Activated T-helper 1 cell treated with anti-CD3 and anti-CD28 coated beads, Interleukin-12 subunit alpha, Interleukin-12 subunit beta, Interleukin-2, Interleukin-4 antibody, amounts not matched to agents 30 ng/mL and 10 ng/mL and 1 ng/mL, durations not matched to agents 14 hours and 24 hours and 36 hours (primary cell): ENCODE measurements at regions not wholly inside any gene's neighbourhood (a gene's known extent, or its start where the extent isn't known, plus 50 kb on each side); places are given as distances from the start of the nearest gene placed in this dataset.

Experiments used
- DNase-seq: peaks from one replicate; pipeline ENCODE4 v3.0.0; 2021; ENCODE audit warnings: low spot score
- H3K27ac Mint-ChIP-seq: one replicate; pipeline ENCODE4 v1.8.0; 2021; ENCODE audit warnings: mild to moderate bottlenecking, mixed read lengths
- H3K27me3 Mint-ChIP-seq: one replicate; pipeline ENCODE4 v1.8.0; 2022; ENCODE audit warnings: mild to moderate bottlenecking, moderate library complexity, mixed read lengths; ENCODE audit not compliant: insufficient read depth
- H3K36me3 Mint-ChIP-seq: one replicate; pipeline ENCODE4 v1.8.0; 2021; ENCODE audit warnings: low read depth, mixed read lengths
- H3K4me1 Mint-ChIP-seq: one replicate; pipeline ENCODE4 v1.8.0; 2021; ENCODE audit warnings: low read depth, mixed read lengths
- H3K4me3 Mint-ChIP-seq: one replicate; pipeline ENCODE4 v1.8.0; 2021; ENCODE audit warnings: mild to moderate bottlenecking, moderate library complexity, mixed read lengths
- H3K9me3 Mint-ChIP-seq: one replicate; pipeline ENCODE4 v1.8.0; 2021; ENCODE audit warnings: mixed read lengths
- intact Hi-C: fragments of 100-400 bp; cut with micrococcal nuclease; formaldehyde crosslinking; loops from one replicate; pipeline ENCODE4 v1.15.1; 2024

- Mint-ChIP-seq H3K36me3 (no peaks in the 10 kb centered on the region), H3K9me3 (peaks cover 8% of the 10 kb centered on the region), H3K4me1 (no peaks in the 10 kb centered on the region), H3K27me3 (no peaks in the 10 kb centered on the region), H3K27ac (no peak overlapping the region), H3K4me3 (no peak overlapping the region)
- DNase-seq, result no peak
- intact Hi-C loops, result no loop called here
Observed at GRCh38 chr4:179831274-179831673, 2389.0 kb upstream of the AGA start.

DNA sequence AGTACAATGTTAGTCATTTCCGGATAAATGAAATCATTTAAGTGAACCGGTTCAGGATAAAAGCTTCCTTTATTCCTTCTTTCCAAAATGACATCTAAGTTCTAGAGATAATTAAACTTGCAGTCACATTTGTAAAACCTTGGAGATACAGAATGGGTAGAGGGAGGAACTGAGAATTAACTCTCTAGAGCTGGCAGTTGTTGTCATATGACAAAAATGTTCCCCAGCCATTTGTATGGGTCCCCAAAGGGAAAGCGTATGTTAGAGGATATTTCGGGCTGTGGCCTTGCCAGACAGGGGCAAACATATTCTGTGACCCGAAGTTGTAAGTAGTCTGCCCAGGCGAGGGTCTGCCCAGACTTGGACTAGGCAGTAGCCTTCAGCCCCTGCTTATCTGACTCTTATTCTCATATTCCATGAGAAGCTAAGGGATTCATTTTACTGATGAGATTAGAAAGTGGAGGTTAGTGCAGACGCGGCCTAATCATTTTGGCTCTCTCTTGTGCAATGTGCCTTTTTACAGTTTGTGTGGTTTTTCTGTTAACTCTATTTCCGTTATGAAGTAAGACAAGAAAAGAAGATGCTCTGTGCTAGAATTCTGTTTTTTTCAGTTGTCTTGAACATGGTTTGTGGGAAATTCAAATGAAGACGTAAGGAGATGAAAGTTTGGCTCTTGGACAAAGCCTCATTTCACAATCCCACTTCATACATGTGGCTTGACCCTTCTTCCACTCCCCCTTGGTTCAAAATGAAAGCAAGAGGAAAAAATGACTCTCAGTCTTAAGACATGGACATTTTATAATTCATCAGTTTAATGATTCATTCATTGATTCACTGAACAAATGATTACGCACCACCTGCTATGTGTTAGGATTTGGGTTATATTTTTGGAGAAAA is 2394.2 kb upstream of the AGA start:
- Mint-ChIP-seq H3K27ac (no peak overlapping the region), H3K36me3 (no peaks in the 10 kb centered on the region), H3K9me3 (peaks cover 8% of the 10 kb centered on the region), H3K4me3 (no peak overlapping the region), H3K27me3 (no peaks in the 10 kb centered on the region), H3K4me1 (no peaks in the 10 kb centered on the region)
- DNase-seq, result no peak
- intact Hi-C loops, result no loop called here

GRCh38 chr4:179843370-179843769 is 2399.8 kb upstream of the TENM3 start:
- intact Hi-C loops, result no loop called here
- Mint-ChIP-seq H3K27me3 (no peaks in the 10 kb centered on the region), H3K27ac (no peak overlapping the region), H3K4me1 (no peaks in the 10 kb centered on the region), H3K4me3 (no peak overlapping the region), H3K9me3 (peaks cover 9% of the 10 kb centered on the region), H3K36me3 (no peaks in the 10 kb centered on the region)
- DNase-seq, result no peak

- no peak for DNase-seq
- H3K27ac Mint-ChIP-seq, result no peak overlapping the region
- H3K36me3 Mint-ChIP-seq, result no peaks in the 10 kb centered on the region
- H3K4me3 Mint-ChIP-seq, result no peak overlapping the region
- peaks cover 4% of the 10 kb centered on the region for H3K9me3 Mint-ChIP-seq
- no peaks in the 10 kb centered on the region for H3K4me1 Mint-ChIP-seq
- intact Hi-C loops, result no loop called here
- no peaks in the 10 kb centered on the region for H3K27me3 Mint-ChIP-seq
Observed at GRCh38 chr4:179855469-179855868, 2387.7 kb upstream of the TENM3 start.

- no peaks in the 10 kb centered on the region for H3K4me1 Mint-ChIP-seq
- H3K27me3 Mint-ChIP-seq, result no peaks in the 10 kb centered on the region
- H3K4me3 Mint-ChIP-seq, result no peak overlapping the region
- H3K9me3 Mint-ChIP-seq, result peaks cover 3% of the 10 kb centered on the region
- intact Hi-C loops, result no loop called here
- no peak overlapping the region for H3K27ac Mint-ChIP-seq
- no peak for DNase-seq
- no peaks in the 10 kb centered on the region for H3K36me3 Mint-ChIP-seq
Observed at GRCh38 chr4:179858221-179858620, 2385.0 kb upstream of the TENM3 start.

- H3K36me3 Mint-ChIP-seq, result no peaks in the 10 kb centered on the region
- no peak overlapping the region for H3K27ac Mint-ChIP-seq
- no peaks in the 10 kb centered on the region for H3K4me1 Mint-ChIP-seq
- H3K27me3 Mint-ChIP-seq, result no peaks in the 10 kb centered on the region
- DNase-seq, result no peak
- no peak overlapping the region for H3K4me3 Mint-ChIP-seq
- no peaks in the 10 kb centered on the region for H3K9me3 Mint-ChIP-seq
- intact Hi-C loops, result no loop called here
Observed at GRCh38 chr4:179867300-179867878, 2375.8 kb upstream of the TENM3 start.

DNA sequence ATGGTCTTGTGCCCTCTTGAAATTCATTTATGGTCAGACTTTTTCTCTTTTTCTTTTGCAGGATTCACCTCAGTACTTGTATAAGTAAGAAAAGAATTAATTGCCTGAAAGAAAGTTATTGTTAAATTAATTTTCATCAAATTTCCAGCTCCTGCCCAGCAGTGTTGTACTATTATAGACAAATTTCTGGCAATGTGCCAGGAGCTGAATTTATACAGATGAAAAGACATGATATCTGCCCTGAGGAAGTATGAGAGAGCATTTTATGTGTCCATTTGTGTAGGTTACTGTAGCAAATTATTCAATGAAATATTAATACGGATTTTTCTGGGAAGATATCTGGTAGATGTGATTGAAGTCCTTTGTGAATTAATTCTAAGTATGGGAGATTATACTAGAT is 2371.5 kb upstream of the TENM3 start:
- no peaks in the 10 kb centered on the region for H3K9me3 Mint-ChIP-seq
- no peaks in the 10 kb centered on the region for H3K27me3 Mint-ChIP-seq
- H3K4me3 Mint-ChIP-seq, result no peak overlapping the region
- H3K4me1 Mint-ChIP-seq, result no peaks in the 10 kb centered on the region
- no peak for DNase-seq
- intact Hi-C loops, result no loop called here
- no peaks in the 10 kb centered on the region for H3K36me3 Mint-ChIP-seq
- H3K27ac Mint-ChIP-seq, result no peak overlapping the region

- Mint-ChIP-seq H3K4me1 (no peaks in the 10 kb centered on the region), H3K4me3 (no peak overlapping the region), H3K9me3 (no peaks in the 10 kb centered on the region), H3K27me3 (no peaks in the 10 kb centered on the region), H3K27ac (no peak overlapping the region), H3K36me3 (no peaks in the 10 kb centered on the region)
- no peak for DNase-seq
- intact Hi-C loops, result no loop called here
Observed at GRCh38 chr4:179872755-179873154, 2370.4 kb upstream of the TENM3 start.

- Mint-ChIP-seq H3K4me3 (no peak overlapping the region), H3K27ac (no peak overlapping the region), H3K36me3 (no peaks in the 10 kb centered on the region), H3K9me3 (no peaks in the 10 kb centered on the region), H3K27me3 (no peaks in the 10 kb centered on the region), H3K4me1 (no peaks in the 10 kb centered on the region)
- no peak for DNase-seq
- intact Hi-C loops, result no loop called here
Observed at GRCh38 chr4:179880756-179881155, 2362.4 kb upstream of the TENM3 start.

DNA sequence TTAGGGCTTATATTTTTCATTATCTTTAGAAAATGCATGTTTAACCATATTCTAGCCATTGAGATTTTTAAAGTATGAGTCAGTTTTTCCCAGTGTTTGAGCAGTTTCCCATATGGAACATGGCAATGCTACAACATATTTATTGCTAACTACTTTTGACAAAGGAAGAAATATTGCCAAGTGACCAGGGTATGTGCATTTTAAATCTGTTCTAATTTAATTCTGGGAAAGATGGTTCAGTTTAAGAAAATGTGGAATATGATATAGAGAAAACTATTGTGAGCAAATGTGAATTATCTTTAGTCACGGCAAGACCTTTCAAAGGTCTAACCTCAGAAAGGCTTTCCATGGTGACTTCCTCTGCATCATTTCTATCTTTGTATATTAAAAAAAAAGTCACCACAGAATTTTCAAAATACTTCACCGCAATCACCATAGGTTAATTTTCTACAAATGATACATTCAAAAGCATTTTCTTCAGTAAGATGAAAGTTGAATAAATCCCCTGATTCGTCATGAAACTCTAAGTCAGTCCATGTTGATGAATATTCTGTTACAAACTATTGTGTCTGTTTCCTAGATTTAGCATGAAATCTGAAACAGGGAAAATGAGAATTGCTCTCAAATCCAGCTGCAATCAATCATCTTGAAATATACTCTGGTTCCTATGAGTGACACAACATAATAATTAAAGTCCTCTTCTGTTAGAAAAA is 2349.0 kb upstream of the TENM3 start:
- H3K9me3 Mint-ChIP-seq, result peaks cover 2% of the 10 kb centered on the region
- H3K4me1 Mint-ChIP-seq, result no peaks in the 10 kb centered on the region
- intact Hi-C loops, result no loop called here
- H3K27me3 Mint-ChIP-seq, result no peaks in the 10 kb centered on the region
- no peak for DNase-seq
- no peak overlapping the region for H3K4me3 Mint-ChIP-seq
- no peaks in the 10 kb centered on the region for H3K36me3 Mint-ChIP-seq
- H3K27ac Mint-ChIP-seq, result no peak overlapping the region

- H3K9me3 Mint-ChIP-seq, result no peaks in the 10 kb centered on the region
- no peaks in the 10 kb centered on the region for H3K36me3 Mint-ChIP-seq
- no peaks in the 10 kb centered on the region for H3K4me1 Mint-ChIP-seq
- no peak overlapping the region for H3K27ac Mint-ChIP-seq
- intact Hi-C loops, result no loop called here
- no peak for DNase-seq
- no peak overlapping the region for H3K4me3 Mint-ChIP-seq
- no peaks in the 10 kb centered on the region for H3K27me3 Mint-ChIP-seq
Observed at GRCh38 chr4:179919587-179919986, 2323.6 kb upstream of the TENM3 start.

DNA sequence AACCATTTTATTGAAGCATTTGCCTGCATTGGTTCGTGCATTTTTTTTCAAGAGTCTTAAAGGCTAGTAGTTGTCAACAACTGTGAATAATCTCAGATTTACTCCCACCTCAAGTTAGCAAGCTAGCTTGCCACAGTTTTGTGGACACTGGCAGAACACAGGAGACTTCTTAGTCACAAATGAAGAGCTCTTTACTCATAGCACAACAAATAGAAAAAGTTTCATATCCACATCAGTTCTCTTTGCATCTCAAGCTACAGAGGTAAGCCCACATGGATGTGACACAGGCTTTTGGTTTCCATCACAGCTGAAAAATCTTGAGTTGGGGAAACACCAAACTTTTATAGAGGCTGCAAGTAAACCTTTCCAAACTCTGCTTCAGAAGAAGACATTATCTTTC is 2315.7 kb upstream of the TENM3 start:
- Mint-ChIP-seq H3K27me3 (no peaks in the 10 kb centered on the region), H3K4me1 (no peaks in the 10 kb centered on the region), H3K4me3 (no peak overlapping the region), H3K27ac (no peak overlapping the region), H3K36me3 (no peaks in the 10 kb centered on the region), H3K9me3 (peaks cover 5% of the 10 kb centered on the region)
- intact Hi-C loops, result no loop called here
- DNase-seq, result no peak

- Mint-ChIP-seq H3K9me3 (peaks cover 5% of the 10 kb centered on the region), H3K4me3 (no peak overlapping the region), H3K27me3 (no peaks in the 10 kb centered on the region), H3K36me3 (no peaks in the 10 kb centered on the region), H3K27ac (no peak overlapping the region), H3K4me1 (no peaks in the 10 kb centered on the region)
- DNase-seq, result no peak
- intact Hi-C loops, result no loop called here
Observed at GRCh38 chr4:179941911-179942310, 2301.3 kb upstream of the TENM3 start.
